Liver (tissue), 8 donors: ENCODE measurements at regions not wholly inside any gene's neighbourhood (a gene's known extent, or its start where the extent isn't known, plus 50 kb on each side); places are given as distances from the start of the nearest gene placed in this dataset.

Source experiments
- DNase-seq: peaks from one replicate; pipeline ENCODE4 v3.0.0-alpha.2; 2017; ENCODE audit warnings: low spot score
- H3K27ac ChIP-seq, 2 donors: one replicate each; pipeline ENCODE4 v1.7.0; 2013; ENCODE audit warnings: inconsistent platforms in 2 of 2, low read length in 2 of 2, control low read depth in 1 of 2, low read depth in 1 of 2, mild to moderate bottlenecking in 1 of 2
- H3K27me3 ChIP-seq, 4 donors: one replicate each; pipeline versions ENCODE4 v1.6.1 to v1.7.0; 2013; ENCODE audit warnings: low read length in 3 of 4, inconsistent platforms in 1 of 4, mild to moderate bottlenecking in 1 of 4, moderate library complexity in 1 of 4; ENCODE audit not compliant: control insufficient read depth in 4 of 4, insufficient read depth in 4 of 4
- H3K36me3 ChIP-seq, 4 donors: one replicate each; pipeline versions ENCODE4 v1.6.1 to v1.7.0; 2013; ENCODE audit warnings: low read length in 3 of 4, mild to moderate bottlenecking in 3 of 4, low read depth in 1 of 4, moderate library complexity in 1 of 4; ENCODE audit not compliant: control insufficient read depth in 4 of 4, insufficient read depth in 3 of 4
- H3K4me1 ChIP-seq, 4 donors: one replicate each; pipeline versions ENCODE4 v1.6.1 to v1.7.0; 2013; ENCODE audit warnings: low read length in 3 of 4, mild to moderate bottlenecking in 3 of 4, moderate library complexity in 1 of 4; ENCODE audit not compliant: control insufficient read depth in 4 of 4, insufficient read depth in 4 of 4
- H3K4me3 ChIP-seq, 3 donors: one replicate each; pipeline versions ENCODE4 v1.6.1 to v1.7.0; 2013; ENCODE audit warnings: low read length in 3 of 3, control low read depth in 1 of 3, low read depth in 1 of 3, mild to moderate bottlenecking in 1 of 3
- H3K9ac ChIP-seq, 2 donors: one replicate each; pipeline ENCODE4 v1.7.0; 2013; ENCODE audit warnings: low read length in 2 of 2, mild to moderate bottlenecking in 2 of 2, moderate library complexity in 2 of 2, control low read depth in 1 of 2, low read depth in 1 of 2
- H3K9me3 ChIP-seq, 4 donors: one replicate each; pipeline versions ENCODE4 v1.6.1 to v1.7.0; 2013; ENCODE audit warnings: low read length in 3 of 4; ENCODE audit not compliant: control insufficient read depth in 4 of 4
- EGR1 ChIP-seq, 2 donors: IDR thresholded peaks; 2 replicates each; pipeline ENCODE4 v1.6.1; 2016 to 2018; ENCODE audit warnings: antibody characterized with exemption in 2 of 2, low read depth in 2 of 2
- FOXA1 ChIP-seq: IDR thresholded peaks from 2 replicates; pipeline ENCODE4 v1.6.1; 2016; ENCODE audit warnings: antibody characterized with exemption
- FOXA2 ChIP-seq: IDR thresholded peaks from 2 replicates; pipeline ENCODE4 v1.6.1; 2016; ENCODE audit warnings: antibody characterized with exemption
- HNF4A ChIP-seq, 2 donors: conservative IDR thresholded peaks; 2 replicates each; pipeline ENCODE4 v1.6.1; 2016; ENCODE audit warnings: antibody characterized with exemption in 2 of 2, mild to moderate bottlenecking in 2 of 2
- HNF4G ChIP-seq: IDR thresholded peaks from 2 replicates; pipeline ENCODE4 v1.6.1; 2016; ENCODE audit warnings: antibody characterized with exemption
- JUND ChIP-seq, 2 donors: IDR thresholded peaks; 2 replicates each; pipeline ENCODE4 v1.6.1; 2016; ENCODE audit warnings: antibody characterized with exemption in 2 of 2
- NR2F2 ChIP-seq: IDR thresholded peaks from 2 replicates; pipeline ENCODE4 v1.6.1; 2016; ENCODE audit warnings: antibody characterized with exemption
- RAD21 ChIP-seq, 2 donors: IDR thresholded peaks; 2 replicates each; pipeline ENCODE4 v1.6.1; 2016; ENCODE audit warnings: antibody characterized with exemption in 2 of 2, mild to moderate bottlenecking in 2 of 2
- TAF1 ChIP-seq: conservative IDR thresholded peaks from 2 replicates; pipeline ENCODE4 v1.6.1; 2016; ENCODE audit warnings: antibody characterized with exemption, mild to moderate bottlenecking
- WGBS: extraction: QIAGEN DNeasy Blood & Tissue Kit; methylation state at CpG from one replicate; pipeline ENCODE4 v1.1.7; 2013; 5-methylcytosine and 5-hydroxymethylcytosine counted together
- TF ChIP-seq, protein P1 (sequence below): IDR thresholded peaks from 2 replicates; pipeline ENCODE4 v1.6.1; 2016; ENCODE audit warnings: antibody characterized with exemption
- TF ChIP-seq, protein P2 (sequence below): fragments of 150-350 bp; IDR thresholded peaks from 2 replicates; pipeline ENCODE4 v1.5.1; 2017; ENCODE audit warnings: improper control_type of control experiment, low read depth, low read length; ENCODE audit not compliant: missing input control
- donor health status: healthy.
- donor health status: healthy.
- donor health status: healthy.
- donor health status: healthy.
- donor health status: healthy.

DNA sequence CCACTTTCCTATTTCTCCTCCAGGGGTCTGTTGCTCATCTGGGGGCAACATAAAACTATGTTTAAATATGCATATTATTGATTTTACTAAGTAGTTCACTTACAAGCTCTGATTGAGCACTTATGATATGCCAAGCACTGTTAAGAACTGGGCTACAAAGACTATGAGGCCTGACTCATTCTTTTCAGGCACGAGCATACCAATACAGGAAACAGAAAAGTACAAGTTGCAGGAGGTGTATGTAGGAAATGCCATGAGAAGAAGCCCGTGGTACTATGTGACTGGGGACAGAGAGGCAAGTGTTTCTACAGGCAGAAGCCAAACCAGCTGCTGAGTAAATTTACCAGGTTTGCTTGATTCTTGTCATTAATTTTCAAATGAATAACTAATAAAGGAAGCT lies 120.4 kb upstream of the PTGFR start:
- Histone ChIP-seq H3K9ac (no peak overlapping the region), H3K4me3 (no peak overlapping the region), H3K27me3 (no peaks in the 10 kb centered on the region), H3K36me3 (no peaks in the 10 kb centered on the region), H3K4me1 (peaks cover 0 to 4% (median 0%) of the 10 kb centered on the region in 4 donors), H3K9me3 (no peaks in the 10 kb centered on the region), H3K27ac (no peak overlapping the region)
- no peak for DNase-seq
- TF ChIP-seq RAD21 (IDR thresholded peaks at IDR 0.05), result no peak
- TF ChIP-seq NR2F2, result no peak
- TF ChIP-seq JUND (IDR thresholded peaks at IDR 0.05), result no peak
- TF ChIP-seq, protein P1, sequence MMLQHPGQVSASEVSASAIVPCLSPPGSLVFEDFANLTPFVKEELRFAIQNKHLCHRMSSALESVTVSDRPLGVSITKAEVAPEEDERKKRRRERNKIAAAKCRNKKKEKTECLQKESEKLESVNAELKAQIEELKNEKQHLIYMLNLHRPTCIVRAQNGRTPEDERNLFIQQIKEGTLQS, result no peak
- no peak for TF ChIP-seq TAF1
- 61% methylated on average over 2 of the region's 2 CpGs for WGBS

DNA sequence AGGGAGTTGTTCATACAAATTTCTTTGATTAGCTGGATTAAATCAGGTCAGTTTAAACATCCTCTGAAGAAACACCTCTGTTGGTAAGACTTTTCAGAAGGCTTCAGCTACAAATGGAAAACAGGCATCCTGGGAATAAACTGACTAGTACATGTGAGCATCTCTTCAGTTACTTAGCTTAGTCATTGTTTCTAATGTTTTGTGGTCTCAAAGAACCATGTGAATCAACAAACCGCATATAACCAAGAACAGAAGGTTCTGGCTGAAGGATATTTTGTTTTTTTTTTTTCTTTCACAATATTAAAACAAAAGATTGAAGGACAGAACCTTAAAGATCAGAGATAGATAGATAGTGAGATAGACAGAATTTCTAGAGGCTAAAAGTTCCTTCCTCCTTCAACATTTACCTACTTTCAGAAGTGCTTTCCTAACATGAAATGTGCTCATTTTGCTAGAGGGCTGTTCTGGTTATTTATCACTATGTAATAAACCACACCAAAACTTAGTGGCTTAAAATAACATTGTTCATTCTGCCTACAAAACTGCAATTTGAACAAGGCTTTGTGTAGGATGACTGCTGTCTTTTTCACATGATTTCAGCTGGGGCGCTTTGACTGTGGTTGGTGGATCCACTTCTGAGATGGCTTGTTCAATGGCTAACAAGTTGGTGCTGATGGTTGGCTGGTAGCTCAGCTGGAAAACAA lies 119.8 kb upstream of the PTGFR start:
- no peak overlapping the region for H3K4me3 ChIP-seq
- WGBS, result 71% methylated on average over 2 of the region's 2 CpGs
- H3K9me3 ChIP-seq, result no peaks in the 10 kb centered on the region
- H3K27ac ChIP-seq, result no peak overlapping the region
- no peak overlapping the region for H3K9ac ChIP-seq
- H3K36me3 ChIP-seq, result no peaks in the 10 kb centered on the region
- H3K27me3 ChIP-seq, result no peaks in the 10 kb centered on the region
- DNase-seq, result no peak
- TF ChIP-seq, protein P2, sequence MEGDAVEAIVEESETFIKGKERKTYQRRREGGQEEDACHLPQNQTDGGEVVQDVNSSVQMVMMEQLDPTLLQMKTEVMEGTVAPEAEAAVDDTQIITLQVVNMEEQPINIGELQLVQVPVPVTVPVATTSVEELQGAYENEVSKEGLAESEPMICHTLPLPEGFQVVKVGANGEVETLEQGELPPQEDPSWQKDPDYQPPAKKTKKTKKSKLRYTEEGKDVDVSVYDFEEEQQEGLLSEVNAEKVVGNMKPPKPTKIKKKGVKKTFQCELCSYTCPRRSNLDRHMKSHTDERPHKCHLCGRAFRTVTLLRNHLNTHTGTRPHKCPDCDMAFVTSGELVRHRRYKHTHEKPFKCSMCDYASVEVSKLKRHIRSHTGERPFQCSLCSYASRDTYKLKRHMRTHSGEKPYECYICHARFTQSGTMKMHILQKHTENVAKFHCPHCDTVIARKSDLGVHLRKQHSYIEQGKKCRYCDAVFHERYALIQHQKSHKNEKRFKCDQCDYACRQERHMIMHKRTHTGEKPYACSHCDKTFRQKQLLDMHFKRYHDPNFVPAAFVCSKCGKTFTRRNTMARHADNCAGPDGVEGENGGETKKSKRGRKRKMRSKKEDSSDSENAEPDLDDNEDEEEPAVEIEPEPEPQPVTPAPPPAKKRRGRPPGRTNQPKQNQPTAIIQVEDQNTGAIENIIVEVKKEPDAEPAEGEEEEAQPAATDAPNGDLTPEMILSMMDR, result no peak
- no peak for TF ChIP-seq FOXA2
- no peak for TF ChIP-seq FOXA1
- TF ChIP-seq JUND (IDR thresholded peaks at IDR 0.05), result no peak
- no peak for TF ChIP-seq NR2F2
- no peak for TF ChIP-seq HNF4A (conservative IDR thresholded peaks at IDR 0.05)
- peaks cover 0 to 4% (median 0%) of the 10 kb centered on the region in 4 donors for H3K4me1 ChIP-seq

DNA sequence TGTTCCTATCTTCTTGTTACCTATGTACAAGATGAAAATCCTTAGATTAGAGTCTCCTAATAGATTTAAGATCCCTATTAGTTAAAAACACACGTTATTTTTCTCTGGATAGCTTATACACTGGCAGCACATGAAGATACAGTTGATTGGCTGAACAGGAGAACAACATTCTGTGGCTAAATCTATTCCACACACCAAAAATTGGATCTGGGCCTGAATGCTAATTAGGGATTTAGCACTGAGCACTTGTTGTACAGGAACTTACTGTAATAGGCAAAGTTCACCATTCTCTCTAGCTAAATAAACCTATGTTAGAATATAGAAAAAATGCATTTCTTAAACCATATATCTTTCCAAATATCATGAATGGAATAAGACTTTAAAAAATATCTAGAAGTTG lies 117.1 kb upstream of the PTGFR start:
- Histone ChIP-seq H3K9me3 (no peaks in the 10 kb centered on the region), H3K4me1 (no peaks in the 10 kb centered on the region), H3K27ac (no peak overlapping the region), H3K4me3 (no peak overlapping the region), H3K9ac (no peak overlapping the region), H3K36me3 (no peaks in the 10 kb centered on the region), H3K27me3 (no peaks in the 10 kb centered on the region)
- DNase-seq, result no peak
- TF ChIP-seq, protein P2, result no peak
- TF ChIP-seq HNF4G (no peak), EGR1 (IDR thresholded peaks at IDR 0.05; ENCODE audit: low read depth in 2 of 2) (no peak)
- TF ChIP-seq, protein P1, result no peak
- 59% methylated on average over 1 of the region's 1 CpG for WGBS
